PFSK-1 (cell line): ENCODE measurements at regions not wholly inside any gene's neighbourhood (a gene's known extent, or its start where the extent isn't known, plus 50 kb on each side); places are given as distances from the start of the nearest gene placed in this dataset.

ENCODE experiments used
- FOXP2 ChIP-seq: optimal IDR thresholded peaks from 2 replicates; pipeline ENCODE3; 2011; ENCODE audit warnings: borderline replicate concordance, control low read depth, inconsistent platforms; ENCODE audit not compliant: insufficient read depth; ENCODE audit errors: extremely low read length, extremely low read depth
- POLR2AphosphoS5 ChIP-seq: IDR thresholded peaks from 2 replicates; pipeline ENCODE4 v1.6.1; 2012; ENCODE audit warnings: low read depth, mild to moderate bottlenecking, control low read depth, low read length, moderate library complexity
- SIN3A ChIP-seq: IDR thresholded peaks from 2 replicates; pipeline ENCODE4 v1.6.1; 2012; ENCODE audit warnings: mild to moderate bottlenecking, low read length, moderate library complexity, borderline replicate concordance; ENCODE audit not compliant: insufficient read depth
- TAF1 ChIP-seq: IDR thresholded peaks from 2 replicates; pipeline ENCODE4 v1.6.1; 2012; ENCODE audit warnings: low read length, control low read depth, borderline replicate concordance; ENCODE audit not compliant: insufficient read depth
- TF ChIP-seq, protein P1 (sequence below), 2 experiments: IDR thresholded peaks; 2 replicates each; pipeline versions ENCODE4 v1.6.1 to v1.8.0; 2011 to 2012; ENCODE audit warnings: low read depth in 2 of 2, low read length in 2 of 2, control low read depth in 1 of 2, inconsistent platforms in 1 of 2, mild to moderate bottlenecking in 1 of 2, moderate library complexity in 1 of 2; ENCODE audit not compliant: insufficient read depth in 1 of 2

DNA sequence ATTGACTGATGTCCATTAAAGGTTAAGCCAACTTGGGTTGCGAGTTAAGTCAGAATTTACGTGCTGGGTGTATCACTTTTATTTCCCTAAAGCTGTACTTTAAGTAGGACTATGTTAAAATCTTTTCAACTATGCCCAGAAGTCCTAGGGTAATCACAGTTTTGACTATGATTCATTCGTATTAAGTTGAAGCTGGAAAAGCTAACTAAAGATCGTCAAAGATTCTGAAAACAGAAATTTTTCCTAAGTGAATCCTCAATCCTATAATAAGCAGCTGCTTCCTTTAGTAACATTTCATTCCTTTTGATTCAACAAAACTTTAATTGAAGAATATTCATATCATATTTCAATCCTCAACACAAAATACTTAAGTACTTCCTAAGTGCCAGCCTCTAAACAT lies 460.4 kb downstream of the ACTL7B start:
- TF ChIP-seq POLR2AphosphoS5 (no peak), TAF1 (no peak), SIN3A (no peak), FOXP2 (no peak)
- TF ChIP-seq, protein P1, sequence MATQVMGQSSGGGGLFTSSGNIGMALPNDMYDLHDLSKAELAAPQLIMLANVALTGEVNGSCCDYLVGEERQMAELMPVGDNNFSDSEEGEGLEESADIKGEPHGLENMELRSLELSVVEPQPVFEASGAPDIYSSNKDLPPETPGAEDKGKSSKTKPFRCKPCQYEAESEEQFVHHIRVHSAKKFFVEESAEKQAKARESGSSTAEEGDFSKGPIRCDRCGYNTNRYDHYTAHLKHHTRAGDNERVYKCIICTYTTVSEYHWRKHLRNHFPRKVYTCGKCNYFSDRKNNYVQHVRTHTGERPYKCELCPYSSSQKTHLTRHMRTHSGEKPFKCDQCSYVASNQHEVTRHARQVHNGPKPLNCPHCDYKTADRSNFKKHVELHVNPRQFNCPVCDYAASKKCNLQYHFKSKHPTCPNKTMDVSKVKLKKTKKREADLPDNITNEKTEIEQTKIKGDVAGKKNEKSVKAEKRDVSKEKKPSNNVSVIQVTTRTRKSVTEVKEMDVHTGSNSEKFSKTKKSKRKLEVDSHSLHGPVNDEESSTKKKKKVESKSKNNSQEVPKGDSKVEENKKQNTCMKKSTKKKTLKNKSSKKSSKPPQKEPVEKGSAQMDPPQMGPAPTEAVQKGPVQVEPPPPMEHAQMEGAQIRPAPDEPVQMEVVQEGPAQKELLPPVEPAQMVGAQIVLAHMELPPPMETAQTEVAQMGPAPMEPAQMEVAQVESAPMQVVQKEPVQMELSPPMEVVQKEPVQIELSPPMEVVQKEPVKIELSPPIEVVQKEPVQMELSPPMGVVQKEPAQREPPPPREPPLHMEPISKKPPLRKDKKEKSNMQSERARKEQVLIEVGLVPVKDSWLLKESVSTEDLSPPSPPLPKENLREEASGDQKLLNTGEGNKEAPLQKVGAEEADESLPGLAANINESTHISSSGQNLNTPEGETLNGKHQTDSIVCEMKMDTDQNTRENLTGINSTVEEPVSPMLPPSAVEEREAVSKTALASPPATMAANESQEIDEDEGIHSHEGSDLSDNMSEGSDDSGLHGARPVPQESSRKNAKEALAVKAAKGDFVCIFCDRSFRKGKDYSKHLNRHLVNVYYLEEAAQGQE (IDR thresholded peaks at IDR 0.05; ENCODE audit: insufficient read depth in 1 of 2, low read depth in 2 of 2, low read length in 2 of 2) = no peak
